HG02610 (cell line): ENCODE measurements at regions not wholly inside any gene's neighbourhood (a gene's known extent, or its start where the extent isn't known, plus 50 kb on each side); places are given as distances from the start of the nearest gene placed in this dataset.
A peak's percentile ranks its signal among the peaks of the same experiment; 100 is the strongest.

ENCODE experiments used
- ATAC-seq: cut with Tn5 transposase; IDR thresholded peaks from one replicate; pipeline ENCODE4 v1.9.1; 2021; ENCODE audit warnings: mild to moderate bottlenecking, moderate library complexity; ENCODE audit not compliant: unreplicated experiment

DNA sequence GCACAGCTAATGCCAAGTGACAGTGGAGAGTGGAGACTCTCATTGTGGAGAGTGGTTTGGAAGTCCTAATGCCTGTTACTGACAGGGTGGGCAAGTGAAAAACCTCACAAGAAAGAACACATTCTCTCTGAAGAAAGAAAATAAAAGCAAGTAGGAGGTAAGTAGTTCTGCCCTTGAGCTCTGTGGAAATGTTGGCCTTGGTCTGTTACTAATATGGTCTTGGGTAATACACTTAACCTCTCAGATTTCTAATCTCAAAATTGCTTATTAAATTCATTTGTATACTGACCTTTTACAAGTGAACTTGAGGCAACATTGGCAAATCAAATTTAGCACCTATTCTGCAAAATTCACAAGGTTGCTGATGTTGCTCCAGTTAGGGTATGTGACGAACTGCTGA is 291.6 kb upstream of the CBLB start:
- no peak for ATAC-seq

DNA sequence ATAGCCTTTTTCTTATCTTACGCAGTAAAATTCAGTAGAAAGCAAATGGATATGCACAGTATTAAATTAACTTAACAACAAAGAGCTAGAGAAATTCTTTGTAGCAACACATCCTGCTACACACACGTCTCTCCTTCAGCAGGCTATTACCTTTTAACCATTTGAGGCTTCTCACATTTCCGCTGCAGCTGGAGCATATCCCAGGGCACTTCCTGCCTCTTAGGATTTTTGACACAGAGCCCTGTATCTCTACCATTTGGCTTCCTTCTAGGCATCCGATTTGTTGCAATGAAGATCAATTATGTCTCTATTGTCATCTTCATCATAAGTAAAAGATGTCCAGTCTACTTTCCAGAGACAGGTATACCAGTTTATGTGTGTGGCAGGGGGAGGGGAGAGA is 292.4 kb upstream of the CBLB start:
- no peak for ATAC-seq

DNA sequence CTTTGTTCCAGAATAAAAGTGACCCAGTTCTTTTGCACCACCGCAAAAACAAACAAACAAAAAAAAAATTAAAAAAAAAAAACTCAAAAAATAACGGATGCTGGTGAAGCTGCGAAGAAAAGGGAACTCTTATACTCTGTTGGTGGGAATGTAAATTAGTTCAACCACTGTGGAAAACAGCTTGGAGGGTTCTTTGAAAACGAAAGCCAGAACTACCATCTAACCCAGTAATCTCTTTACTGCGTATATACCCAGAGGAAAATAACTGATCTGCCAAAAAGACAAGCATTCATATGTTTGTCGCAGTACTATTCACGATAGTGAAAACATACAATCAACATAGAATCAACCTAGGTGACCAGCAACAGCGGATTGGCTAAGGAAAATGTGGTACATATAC is 298.9 kb upstream of the CBLB start:
- ATAC-seq, result no peak

DNA sequence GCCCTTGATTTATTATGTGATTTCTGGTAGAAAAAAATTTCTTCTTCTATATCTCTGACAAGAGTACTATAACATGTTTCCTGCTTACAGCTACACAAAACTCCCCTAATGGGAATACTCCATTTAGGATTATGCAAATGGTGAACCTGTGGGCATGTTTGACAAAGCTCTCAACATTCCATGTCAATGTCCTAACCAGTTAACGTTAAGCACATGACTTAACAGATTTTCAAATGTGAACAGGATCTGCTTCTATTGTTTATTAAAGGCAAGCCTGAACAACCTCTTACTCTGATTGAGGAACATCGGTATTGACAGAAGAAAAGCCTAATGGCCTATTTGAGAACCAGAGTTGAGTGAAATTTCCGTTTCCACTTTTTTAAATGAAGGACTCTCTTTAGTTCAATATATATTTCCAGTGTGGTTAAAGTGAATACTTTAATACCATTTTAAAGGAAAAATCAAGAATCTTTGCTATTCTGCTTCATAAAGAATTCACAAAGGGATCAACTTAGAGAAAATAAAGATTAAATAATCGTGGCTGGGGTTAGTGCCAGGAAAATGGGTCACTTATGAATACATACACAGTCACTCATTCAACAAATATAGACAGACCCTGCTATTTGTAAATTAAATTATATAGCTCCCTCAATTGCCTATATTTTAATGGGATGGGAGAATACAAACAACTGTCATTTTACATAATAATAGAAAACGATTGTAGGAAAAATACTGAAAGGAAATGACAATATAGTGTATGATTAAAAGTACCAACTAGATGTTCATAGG is 300.3 kb upstream of the CBLB start:
- ATAC-seq, result no peak

DNA sequence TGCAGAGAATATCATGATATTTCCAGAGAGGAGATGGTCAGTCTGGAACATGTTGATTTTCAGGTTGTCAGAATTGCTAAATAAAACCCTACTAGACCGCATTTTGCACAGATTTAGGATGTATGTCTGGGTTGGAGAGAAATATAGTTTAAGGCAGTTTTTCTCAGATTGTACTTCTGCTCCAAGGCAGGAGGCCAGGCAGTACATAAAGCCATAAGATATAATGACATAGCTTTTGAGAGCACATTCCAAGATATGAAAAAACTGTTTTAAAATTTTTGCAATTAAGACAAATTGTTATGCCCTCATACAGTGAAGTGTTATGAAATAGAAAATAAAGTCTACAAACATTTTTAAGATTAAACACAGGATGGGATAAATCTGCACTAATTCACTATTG is 301.8 kb upstream of the CBLB start:
- ATAC-seq, result no peak

DNA sequence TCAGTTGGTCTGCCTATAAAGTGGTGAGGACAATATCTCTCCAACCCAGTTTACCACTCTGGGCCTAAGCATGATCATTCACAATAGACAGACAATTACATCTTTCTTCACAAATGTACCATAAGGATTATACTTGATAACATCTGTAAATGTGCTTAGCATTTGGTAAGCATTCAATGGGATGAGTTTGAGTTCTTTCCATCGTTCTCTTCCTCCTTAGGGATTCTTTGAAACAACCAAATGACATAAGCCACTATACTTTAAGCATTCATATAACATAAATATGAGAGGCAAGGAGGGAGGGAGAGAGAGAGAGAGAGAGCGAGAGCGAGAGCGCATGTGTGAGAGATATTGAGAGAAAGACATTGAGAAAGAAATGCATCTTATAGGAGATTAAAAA is 303.3 kb upstream of the CBLB start:
- no peak for ATAC-seq

DNA sequence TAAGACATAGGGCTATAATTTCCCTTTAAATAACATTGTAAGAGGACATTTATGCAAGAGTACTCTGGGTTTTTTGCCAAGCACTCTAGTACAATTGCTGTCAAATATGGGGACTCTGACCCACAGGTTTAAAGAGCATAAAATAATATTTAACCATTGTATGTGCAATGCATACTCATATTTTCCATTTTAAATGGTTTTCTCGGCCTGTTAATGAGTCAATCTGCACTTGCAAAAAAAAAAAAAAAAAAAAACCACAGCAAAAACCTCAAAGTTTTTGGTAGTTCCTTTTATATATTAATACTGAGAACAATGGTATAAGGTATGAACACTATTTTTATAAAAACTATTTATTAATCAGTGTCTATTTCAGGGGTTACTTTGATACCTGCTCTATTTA is 304.0 kb upstream of the CBLB start:
- peak; percentile 64 for ATAC-seq

DNA sequence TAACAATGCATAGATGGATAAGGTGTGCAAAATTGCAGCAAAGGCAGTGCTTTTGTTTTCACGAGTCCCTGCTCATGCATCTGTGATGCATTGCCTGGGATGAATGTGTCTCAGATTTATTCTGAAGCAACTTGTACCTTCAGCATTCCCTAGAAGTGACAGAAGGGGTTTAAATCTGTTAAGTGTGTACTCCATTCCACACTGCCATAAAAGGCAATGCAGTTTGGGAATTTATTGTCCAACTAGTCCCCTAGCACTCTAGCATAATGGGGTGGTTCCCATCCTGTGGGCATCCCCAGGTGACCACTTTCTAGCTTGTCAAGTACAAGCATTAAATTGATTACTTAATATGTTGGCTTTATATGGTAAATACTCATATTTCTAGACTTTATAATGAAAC is 306.5 kb upstream of the CBLB start:
- ATAC-seq, result no peak

DNA sequence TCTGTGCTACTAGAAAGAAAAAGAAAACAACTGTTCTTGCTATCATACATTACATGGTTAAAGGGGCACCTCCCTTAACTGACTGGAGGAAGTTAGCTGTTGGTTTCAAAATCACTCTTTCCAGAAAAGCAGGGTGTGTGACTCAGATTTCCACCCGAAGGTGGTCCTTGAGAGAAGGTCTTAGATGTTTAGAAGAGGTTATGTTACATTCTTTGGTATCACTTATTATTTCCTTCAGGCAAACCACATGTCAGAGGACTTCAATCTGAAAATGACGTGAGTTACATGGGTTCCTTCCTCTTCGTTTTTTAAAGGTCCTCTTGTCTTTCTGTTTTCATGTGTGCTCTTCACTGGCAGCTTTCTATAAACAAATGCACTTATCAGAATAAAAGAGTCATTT is 307.9 kb upstream of the CBLB start:
- peak; percentile 88 for ATAC-seq

DNA sequence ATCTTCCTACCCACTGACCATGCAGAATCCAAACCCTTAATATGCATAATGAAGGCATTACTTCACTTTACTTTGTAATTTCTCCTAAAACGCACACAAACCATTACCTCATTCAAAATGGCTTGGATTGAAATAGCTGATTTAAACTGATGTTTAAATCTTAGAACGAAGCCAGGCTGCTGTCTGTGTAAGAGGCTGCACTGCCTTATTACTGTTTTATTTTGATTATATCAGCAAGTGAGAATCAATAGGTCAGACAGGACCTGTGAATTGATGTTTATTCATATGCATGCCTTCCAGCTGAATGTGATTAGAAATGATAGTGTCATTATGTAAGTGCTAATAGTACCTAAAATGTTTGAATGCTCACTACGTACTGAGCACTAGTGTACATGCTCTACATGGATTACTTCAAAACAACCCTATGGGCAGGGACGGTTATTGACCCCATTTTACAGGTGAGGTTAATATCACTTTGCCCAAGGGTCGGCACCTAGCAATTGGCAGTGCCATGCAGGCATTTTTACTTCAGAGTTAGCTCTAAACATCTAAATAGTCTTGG is 314.2 kb upstream of the CBLB start:
- ATAC-seq, result no peak

DNA sequence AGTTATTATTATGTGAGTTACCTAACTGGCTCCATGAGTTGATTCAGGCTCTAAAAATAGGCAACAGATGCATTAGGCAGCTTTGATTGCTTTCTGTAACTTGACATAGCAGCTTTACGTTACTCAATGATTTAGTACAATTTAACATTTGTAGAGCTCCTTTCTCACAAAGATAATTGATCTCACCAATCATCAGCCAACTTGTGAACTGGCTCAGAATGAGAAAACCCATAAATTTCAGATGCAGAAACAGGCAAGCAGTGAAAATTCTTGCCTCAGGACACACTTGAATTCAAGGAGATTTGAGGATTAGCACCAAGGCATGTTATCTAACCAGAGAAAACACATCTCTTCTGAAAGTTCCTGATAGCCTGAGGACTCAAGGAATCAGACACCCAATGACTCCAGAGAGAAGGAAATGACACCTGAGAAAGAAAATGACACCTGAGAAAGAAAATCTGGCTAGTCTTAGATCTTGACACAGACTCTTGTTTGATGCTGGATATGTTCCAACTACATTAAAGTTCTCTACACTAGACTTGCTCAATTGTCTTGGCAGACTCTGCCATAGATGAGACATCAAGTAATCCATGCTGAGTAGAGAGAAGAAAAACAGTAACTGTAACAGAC is 315.1 kb upstream of the CBLB start:
- ATAC-seq, result no peak

DNA sequence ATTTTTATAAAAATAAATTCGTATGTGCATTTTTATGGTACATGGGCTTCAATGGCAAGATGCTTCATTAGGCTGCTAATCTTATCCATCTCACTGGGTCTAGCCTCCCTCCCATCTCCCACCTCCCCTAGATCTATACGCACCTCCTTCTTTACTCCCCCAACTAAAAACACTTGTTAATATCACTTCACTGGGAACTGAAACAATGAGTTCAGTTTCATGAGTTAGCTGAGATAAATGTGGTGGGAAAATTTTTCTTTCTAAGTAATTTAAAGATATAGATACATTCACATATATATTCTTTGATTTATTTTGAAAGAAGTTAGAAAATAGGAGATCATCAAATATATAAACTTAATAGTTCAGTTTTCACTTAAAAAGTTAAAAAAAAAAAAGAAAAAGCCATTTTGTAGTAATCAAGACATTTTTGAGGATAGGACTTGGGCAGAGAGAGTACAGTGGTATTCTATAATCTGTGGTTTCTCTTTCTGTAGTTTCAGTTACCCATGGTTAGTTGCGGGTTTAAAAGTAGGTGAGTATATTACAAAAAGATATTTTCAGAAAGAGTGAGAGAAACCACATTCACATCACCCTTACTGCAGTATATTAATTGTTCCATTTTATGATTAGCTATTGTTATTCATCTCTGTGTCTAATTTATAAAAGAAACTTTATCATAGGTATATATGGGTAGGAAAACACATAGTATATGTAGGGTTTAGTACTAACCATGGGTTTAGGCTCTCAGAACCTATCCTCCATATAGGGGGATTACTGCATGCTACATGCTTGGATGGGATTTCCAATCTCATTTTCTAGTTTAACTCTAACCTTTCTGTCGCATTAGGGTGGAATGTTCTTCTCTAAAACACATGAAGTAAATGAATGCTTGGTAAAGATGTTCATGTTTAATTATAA is 316.0 kb upstream of the CBLB start:
- ATAC-seq, result peak; percentile 92

DNA sequence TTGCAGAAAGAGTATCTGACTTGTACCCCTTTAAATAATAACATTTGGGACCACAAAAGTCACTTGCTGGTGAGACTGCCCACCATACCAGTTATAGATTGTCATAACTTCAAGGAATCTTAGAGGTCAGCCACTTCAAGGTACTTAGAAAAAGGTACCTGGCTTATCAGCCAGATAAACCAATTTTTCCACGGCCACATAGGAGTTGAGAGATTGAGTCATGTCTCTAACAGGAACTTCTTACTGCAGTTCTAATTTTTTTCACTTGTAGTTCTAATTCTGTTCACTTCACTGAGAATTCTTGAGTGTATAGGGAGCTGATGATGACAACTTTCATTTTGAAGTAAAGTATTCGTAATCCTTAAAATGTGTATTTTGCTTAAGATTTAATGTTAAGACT is 317.1 kb upstream of the CBLB start:
- ATAC-seq, result peak; percentile 20

DNA sequence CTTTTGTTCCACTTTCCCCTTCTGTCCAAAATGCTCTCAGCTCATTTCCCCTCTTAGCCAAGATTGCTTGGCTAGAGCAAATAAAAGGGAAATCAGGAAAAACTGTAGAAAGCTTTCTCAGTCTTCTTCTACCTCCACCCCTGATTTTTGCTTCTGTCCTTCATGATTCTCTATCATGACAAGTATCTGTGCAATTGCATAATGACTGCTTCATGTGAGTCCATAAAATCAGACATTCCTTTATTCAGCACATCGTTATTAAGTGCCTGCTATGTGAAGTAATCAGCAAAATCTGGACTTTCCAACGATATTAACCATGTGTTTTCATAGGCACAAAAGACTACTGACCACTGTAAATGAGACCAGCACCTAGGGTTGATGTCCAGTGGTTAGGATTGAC is 321.5 kb upstream of the CBLB start:
- ATAC-seq, result no peak

DNA sequence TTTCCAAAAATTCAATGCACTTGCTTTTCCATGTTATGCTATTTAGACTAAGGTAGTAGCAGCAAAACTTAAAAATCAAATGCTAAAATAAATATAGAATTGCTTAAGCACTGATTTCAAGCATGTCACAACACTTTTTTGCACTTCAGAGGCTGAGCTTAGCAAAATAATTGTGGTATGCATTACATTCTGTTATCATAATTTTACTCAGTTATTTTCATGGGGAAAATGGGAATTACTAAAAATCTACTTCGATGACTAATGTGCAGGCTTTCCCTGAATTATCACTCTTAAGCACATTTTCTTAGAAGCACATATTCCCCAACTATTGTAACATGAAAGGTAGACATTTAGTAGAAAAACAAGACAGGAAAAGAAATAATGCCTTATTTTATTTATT is 322.4 kb upstream of the CBLB start:
- ATAC-seq, result no peak

DNA sequence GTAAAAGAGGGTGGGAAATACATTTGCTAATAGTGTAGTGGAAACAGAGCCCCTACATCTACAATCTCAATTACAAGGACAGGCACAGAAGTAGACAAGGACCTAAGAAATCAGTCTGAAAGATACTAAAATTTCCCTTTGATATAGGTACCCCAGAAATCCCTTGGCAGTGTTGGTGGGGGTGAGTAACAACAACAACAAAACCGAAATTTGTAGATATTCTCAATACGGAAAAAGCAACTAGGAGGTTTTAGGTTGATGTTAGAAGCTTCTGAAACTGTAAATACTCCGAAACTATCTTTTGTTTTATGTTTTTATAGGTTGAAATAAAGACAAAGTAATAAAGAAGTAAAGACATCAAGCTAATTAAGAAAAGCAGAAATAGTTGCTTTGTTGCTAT is 323.1 kb upstream of the CBLB start:
- ATAC-seq, result no peak

DNA sequence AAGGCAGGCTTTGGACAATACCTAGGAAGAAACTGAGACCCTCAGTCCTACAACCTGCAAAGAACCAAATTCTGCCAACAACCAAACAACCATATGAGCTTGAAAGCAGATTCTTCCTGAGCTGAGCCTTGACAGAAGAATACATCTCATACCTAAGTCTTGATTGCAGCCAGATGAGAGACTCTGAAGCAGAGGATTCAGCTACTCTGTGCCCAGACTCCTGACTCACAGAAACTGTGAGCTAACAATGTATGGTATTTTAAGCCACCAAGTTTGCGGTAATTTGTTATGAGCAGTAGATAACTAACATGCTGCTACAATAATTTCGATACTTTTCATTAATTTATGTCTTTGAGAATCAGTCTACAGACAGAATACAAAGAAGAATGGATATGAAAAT is 325.1 kb upstream of the CBLB start:
- no peak for ATAC-seq

DNA sequence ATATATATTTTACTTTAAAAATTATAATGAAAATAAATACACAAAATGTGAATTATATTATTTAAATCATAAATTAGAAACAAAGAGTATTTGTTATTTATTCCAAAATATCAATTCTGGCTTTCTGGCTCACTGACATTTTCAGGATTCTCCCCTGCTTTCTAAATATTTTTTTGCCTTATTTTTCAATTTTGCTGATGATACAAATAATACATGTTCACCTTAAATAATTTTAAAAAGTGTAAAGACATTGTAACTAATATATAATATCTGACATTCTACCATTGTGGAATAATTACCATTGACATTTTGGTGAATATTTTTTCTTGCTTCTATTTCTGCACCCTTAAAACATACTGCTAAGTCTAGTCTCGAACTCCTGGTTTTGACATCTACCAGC is 325.9 kb upstream of the CBLB start:
- no peak for ATAC-seq

DNA sequence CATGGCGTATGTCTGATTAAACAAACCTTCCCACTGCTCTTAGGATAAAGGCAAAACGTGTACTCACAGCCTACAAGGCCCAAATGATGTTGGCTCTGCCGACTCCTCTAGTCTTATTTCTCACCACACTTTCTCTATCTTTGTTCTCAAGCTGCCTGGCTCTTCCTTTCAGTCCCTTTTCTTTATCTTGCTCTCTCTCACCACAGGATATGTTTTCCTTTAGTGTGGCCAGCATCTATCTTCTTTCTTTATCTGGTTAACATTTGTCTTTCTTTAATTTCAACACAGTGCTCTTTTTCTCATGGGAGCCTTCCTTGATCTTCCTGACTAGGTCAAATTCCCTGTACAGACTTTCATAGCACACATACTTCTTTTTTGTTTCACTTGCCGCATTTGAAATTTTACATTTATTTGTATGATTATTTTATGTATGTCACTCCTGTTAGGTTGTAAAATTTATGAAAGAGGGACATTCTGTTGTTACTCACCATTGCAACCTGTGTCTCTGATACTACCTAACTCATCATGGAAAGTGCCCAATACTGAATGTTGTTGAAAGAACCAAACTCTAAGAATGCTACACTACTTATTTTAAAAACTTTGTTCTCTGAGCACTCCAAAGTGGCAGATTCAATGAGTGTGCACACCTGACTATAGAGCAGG is 328.9 kb upstream of the CBLB start:
- ATAC-seq, result no peak

DNA sequence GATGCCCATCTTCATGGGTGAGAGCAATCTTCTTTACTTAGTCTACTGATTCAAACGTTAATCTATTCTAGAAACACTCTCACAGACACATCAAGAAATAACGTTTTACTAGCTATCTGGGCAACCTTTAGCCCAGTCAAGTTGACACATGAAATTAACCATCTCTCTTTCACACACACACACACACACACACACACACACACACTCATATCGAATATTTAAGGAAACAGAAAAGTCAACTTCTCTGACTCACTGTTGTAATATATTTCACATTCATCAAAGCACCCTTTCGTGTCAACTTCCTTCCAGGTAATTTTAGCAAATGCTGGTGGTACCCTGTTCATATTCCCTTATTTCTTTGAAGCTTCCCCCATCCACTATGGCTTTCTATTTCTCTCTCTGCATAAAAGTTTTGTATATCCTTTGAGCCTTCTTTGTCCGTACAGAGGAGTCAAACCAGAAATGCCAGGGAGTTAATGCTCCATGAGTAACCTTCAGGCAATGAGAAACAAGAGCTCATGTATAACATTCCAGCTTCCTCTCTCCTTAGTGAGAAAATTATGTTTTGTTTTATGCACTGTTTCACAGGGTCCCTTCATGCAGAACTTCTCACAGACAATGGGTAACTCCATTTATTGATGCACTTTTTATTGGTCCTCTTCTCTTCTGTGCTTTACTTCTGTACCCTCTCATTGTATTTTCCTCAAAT is 335.5 kb upstream of the CBLB start:
- no peak for ATAC-seq
